D341Med (cell line): ENCODE measurements at regions not wholly inside any gene's neighbourhood (a gene's known extent, or its start where the extent isn't known, plus 50 kb on each side); places are given as distances from the start of the nearest gene placed in this dataset.

Experiments
- DNase-seq: peaks from one replicate; pipeline ENCODE4 v3.0.0; 2012; ENCODE audit warnings: low spot score

DNA sequence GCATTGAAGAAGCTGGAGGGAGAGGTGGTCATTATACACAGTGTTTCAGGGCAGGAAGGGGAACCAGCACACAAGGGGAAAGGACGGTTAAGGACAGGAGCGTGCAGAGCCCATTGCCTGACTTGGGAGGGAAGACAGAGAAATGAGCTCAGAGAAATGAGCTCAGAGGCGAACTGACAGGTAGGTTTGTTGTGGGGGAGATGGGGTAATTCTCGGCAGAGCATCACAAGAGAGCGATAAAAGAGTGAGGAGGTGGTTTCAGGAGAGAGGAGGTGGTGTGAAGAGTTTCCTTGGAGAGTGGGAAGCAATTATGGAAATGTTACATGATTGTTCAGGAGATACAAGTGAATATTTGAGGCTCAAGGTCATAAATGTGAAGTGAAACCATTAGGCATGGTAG, 61.0 kb downstream of the MRGPRX1 start:
- DNase-seq, result no peak

DNA sequence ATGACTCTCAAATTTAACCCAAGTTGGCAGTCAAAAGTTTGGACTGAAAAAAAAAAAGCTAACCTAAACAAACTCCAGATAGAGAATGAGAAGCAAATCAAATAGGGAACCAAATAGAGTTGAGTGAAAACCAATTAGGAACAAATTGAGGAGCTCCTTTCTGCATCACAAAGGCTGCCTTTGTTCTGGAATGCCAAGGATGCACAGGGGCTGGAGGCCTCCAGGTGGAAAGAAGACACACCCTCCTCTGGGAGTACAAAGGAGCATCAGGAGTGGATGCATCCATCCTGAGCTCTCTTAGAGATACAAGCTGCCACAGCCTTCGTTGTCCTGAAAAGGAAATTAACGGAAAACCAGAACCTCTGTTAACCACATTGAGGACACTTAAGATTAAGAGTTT, 73.3 kb downstream of the MRGPRX1 start:
- DNase-seq, result no peak

DNA sequence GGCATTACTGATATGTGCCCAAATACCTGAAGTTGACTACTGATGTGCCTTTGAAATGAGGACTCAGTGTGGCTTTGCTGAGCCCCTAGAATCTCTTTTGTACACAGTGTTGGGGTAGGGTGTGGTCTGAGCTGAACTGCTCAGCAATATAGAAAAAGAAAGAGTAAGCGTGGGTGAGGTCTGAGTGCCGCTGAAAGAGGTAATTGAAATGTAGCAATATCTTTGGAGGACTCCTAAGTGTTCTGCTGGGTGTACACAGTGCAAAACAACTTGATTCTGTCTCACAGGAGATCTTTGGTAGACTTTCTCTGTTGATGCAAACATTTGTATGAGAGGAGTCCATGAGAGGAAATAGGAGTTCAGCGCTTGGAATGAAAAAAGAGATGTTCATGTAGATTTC, 73.7 kb upstream of the PTPN5 start:
- no peak for DNase-seq

DNA sequence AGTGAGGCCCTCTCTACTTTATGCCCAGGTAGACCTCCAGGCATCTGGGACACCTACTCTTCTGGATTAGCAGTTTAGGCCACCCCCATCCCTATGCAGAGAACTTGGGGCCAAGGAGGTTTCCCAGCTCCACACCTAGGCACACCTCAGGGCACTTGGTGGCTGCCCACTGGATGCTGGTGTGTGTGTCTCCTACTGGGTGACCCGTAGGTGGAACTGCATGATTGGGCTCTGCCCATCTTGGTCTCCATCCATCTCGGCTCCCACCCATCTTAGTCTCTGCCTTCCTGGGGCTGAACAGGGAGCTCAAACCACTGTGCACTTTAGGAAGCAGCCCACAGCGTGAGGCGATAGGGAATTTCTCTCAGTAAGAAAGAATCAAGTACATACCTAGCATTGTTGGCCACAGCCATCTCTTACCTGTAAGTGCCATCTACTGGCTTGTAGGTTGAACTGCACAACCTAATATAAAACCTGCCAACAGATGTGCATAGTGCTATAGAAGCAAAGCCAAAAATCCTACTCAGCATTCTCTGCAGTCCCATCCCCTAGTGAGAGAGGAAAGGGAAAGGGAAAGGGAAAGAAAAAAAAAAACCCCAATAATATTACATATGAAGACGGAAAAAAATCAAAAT, 61.6 kb upstream of the PTPN5 start:
- DNase-seq, result peak; percentile 34

DNA sequence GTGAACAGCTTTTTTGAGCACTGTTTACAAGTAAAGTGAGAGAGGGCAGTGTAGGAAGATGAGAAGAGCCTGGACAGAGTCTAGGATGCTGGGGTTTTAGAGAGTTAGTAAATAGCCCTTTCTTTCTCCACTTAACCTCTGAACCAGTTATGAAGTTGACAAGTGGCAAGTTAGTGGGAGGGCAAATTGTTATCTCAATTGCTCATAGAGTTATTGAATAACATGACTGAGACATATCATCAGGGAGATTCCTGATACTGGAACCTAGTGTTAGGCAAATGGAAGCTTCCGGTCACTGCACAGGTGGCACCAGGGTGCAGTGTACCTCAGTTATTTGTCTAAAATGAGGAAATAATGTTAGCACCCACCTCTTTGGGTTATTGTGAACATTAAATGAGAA, 57.8 kb upstream of the PTPN5 start:
- DNase-seq, result no peak

DNA sequence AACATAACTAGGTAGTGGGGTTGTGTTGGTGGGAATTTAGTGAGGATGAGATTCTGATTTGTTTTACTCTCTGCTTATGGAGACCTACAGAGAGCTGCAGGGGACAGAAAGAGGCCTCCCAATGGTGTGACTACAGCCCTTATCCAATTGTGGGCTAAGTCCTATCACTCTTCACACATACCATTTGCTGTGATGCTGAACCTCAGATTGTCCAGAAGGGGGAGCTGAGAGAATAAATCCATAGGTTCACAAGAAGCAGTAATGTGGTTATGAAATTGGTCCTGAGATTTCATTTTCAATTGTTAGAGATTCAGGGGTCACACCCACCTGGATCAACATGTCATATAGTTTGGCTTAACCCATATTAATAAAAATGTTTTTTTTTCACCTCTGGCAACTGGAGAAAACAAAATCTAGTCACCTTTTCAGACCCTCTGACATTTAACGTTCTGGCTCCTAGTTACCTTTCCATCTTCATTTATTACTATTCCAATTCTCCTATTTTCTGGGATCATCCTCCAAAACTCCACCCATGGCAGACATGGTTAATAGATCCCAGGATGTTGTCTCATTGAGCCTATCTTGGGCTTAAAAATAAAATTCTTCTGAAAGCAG, 53.3 kb upstream of the PTPN5 start:
- peak; percentile 46 for DNase-seq
